Erythroblast (primary cell): ENCODE measurements at regions not wholly inside any gene's neighbourhood (a gene's known extent, or its start where the extent isn't known, plus 50 kb on each side); places are given as distances from the start of the nearest gene placed in this dataset.

Experiments
- GATA1 ChIP-seq: IDR thresholded peaks from 2 replicates; pipeline ENCODE4 v1.6.1; 2011; ENCODE audit warnings: low read depth, mild to moderate bottlenecking, control low read depth, low read length, moderate library complexity
- POLR2A ChIP-seq: IDR thresholded peaks from 2 replicates; pipeline ENCODE4 v1.6.1; 2011; ENCODE audit warnings: mild to moderate bottlenecking, low read length

GRCh38 chr5:40410231-40410861 lies 269.4 kb upstream of the PTGER4 start:
- TF ChIP-seq POLR2A (no peak), GATA1 (no peak)
